ENCODE measurements at regions not wholly inside any gene's neighbourhood (a gene's known extent, or its start where the extent isn't known, plus 50 kb on each side); places are given as distances from the start of the nearest gene placed in this dataset.

DNA sequence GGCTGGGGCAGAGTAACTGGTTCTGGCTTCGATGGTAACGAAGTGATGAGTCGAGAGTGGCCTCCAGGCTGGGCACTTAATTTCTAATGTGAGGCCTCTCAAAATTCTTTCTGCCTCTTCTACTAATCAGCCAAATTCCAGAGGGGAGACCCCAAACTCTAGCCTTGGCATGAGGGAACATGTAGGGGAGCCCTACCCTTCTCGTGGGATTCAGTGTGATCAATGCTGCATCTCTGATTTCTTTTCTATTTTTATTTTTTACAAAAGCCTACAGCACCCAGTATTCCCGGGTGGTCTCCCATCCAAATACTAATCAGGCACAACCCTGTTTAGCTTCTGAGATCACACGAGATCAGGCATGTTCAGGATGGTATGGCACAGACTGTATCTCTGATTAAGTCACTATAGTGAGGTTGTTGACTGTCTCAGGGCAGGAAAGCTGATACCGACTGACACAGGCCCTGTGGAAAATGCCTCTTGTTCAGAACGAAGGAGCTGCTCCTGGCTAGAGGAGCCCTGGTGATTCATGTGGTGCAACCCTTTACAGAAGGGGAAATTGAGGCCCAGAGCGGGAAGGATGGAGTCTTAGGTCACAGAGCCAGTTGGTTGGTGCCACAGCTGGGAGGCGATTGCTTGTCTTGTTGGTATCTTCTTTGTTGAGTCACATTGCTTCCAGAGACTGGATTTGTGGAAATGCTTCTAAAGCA, 126.3 kb upstream of the HS6ST1 start:
- no peak overlapping the region for H3K4me3 Mint-ChIP-seq
- Histone ChIP-seq H3K4me3 (ENCODE audit: low read length) (no peak overlapping the region), H3K4me1 (ENCODE audit: insufficient read depth, low read length) (no peaks in the 10 kb centered on the region), H3K9me3 (ENCODE audit: low read length) (no peaks in the 10 kb centered on the region), H3K27ac (ENCODE audit: low read depth, low read length) (no peak overlapping the region), H3K36me3 (ENCODE audit: insufficient read depth, low read length) (no peaks in the 10 kb centered on the region), H3K27me3 (ENCODE audit: insufficient read depth, low read length, poor library complexity, severe bottlenecking) (no peaks in the 10 kb centered on the region)
- ChIA-PET CTCF (no interaction called here), POLR2A (no interaction called here)
- no peak overlapping the region for H3K27ac Mint-ChIP-seq
- H3K27me3 Mint-ChIP-seq: peaks cover 11 to 15% of the 10 kb centered on the region in 2 donors
- H3K4me1 Mint-ChIP-seq: no peaks in the 10 kb centered on the region
- no peaks in the 10 kb centered on the region for H3K36me3 Mint-ChIP-seq
- DNase-seq: no peak
- no peaks in the 10 kb centered on the region for H3K9me3 Mint-ChIP-seq

DNA sequence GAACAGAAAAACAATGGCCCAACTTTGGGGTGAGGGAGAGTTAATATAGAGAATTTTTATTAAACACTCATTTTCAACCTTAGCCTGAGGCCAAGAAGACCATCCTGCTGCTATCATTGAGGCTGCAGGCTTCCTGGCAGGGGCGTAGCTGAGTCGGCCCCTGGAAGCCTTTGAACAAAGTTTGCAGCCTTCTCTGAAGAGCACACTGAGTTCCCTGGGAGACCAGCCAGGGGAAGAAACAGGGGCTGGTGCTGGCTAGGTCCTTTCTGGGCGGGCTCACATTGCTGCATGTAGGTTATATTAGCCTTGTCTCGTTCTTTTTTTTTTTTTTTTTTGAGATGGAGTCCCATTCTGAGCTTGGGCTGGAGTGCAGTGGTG, 126.8 kb upstream of the HS6ST1 start:
- no peak overlapping the region for H3K27ac ChIP-seq (ENCODE audit: low read depth, low read length)
- no peak overlapping the region for H3K4me3 ChIP-seq (ENCODE audit: low read length)
- H3K27ac Mint-ChIP-seq: no peak overlapping the region
- H3K4me3 Mint-ChIP-seq: no peak overlapping the region
- ChIA-PET POLR2A (no interaction called here), CTCF (no interaction called here)
- H3K4me1 ChIP-seq (ENCODE audit: insufficient read depth, low read length): no peaks in the 10 kb centered on the region
- H3K9me3 Mint-ChIP-seq: no peaks in the 10 kb centered on the region
- H3K27me3 Mint-ChIP-seq: peaks cover 9 to 10% of the 10 kb centered on the region in 2 donors
- no peaks in the 10 kb centered on the region for H3K36me3 ChIP-seq (ENCODE audit: insufficient read depth, low read length)
- no peaks in the 10 kb centered on the region for H3K36me3 Mint-ChIP-seq
- no peak for DNase-seq
- H3K4me1 Mint-ChIP-seq: no peaks in the 10 kb centered on the region
- H3K27me3 ChIP-seq (ENCODE audit: insufficient read depth, low read length, poor library complexity, severe bottlenecking): no peaks in the 10 kb centered on the region
- no peaks in the 10 kb centered on the region for H3K9me3 ChIP-seq (ENCODE audit: low read length)

DNA sequence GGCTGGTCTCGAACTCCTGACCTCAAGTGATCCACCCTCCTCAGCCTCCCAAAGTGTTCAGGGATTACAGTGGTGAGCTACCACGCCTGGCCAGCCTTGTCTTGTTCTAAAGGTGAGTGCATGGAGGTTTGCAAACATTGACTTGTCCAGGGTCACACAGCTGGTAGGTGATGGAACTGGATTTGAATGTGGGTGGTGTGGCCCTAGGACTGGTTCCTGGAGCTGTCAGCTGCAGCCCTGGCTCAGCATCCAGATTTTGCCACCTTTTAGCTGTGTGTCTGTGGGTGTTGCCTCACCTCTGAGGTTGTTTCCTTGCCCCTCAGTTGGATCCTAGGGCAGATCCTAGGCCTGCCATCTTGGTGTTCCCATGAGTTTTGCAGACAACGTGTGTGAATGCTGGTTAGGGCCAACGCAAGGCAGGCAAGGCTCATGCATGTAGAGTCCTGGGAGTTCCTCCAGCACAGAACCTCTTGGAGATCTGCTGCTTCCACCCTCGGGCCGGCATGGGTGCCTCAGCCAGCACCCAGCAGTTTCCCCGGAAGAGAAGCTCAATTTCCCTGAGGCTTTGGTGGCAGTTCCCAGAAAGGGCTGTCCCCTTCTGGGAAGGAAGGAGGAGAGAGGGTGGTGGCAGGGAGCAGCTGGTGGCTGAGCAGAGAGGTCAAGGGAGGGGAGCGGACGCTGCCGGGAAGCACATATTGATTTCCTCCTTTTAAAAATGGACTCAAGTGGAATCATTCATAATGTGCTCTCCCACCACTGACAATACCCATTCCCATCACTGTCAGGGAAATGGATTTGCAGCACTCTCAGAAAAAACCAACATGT, 127.6 kb upstream of the HS6ST1 start:
- ChIA-PET CTCF (no interaction called here), POLR2A (no interaction called here)
- Mint-ChIP-seq H3K4me3 (no peak overlapping the region), H3K27ac (no peak overlapping the region), H3K36me3 (no peaks in the 10 kb centered on the region), H3K9me3 (no peaks in the 10 kb centered on the region), H3K4me1 (no peaks in the 10 kb centered on the region), H3K27me3 (peaks cover 9 to 13% of the 10 kb centered on the region in 2 donors)
- peak in 1 of 5 donors; percentile 23 for DNase-seq
- H3K27me3 ChIP-seq (ENCODE audit: insufficient read depth, low read length, poor library complexity, severe bottlenecking): no peaks in the 10 kb centered on the region
- no peak overlapping the region for H3K27ac ChIP-seq (ENCODE audit: low read depth, low read length)
- H3K4me1 ChIP-seq (ENCODE audit: insufficient read depth, low read length): no peaks in the 10 kb centered on the region
- H3K4me3 ChIP-seq (ENCODE audit: low read length): no peak overlapping the region
- H3K9me3 ChIP-seq (ENCODE audit: low read length): no peaks in the 10 kb centered on the region
- no peaks in the 10 kb centered on the region for H3K36me3 ChIP-seq (ENCODE audit: insufficient read depth, low read length)

- Mint-ChIP-seq H3K4me1 (no peaks in the 10 kb centered on the region), H3K36me3 (no peaks in the 10 kb centered on the region), H3K27ac (no peak overlapping the region), H3K27me3 (peaks cover 10 to 13% of the 10 kb centered on the region in 2 donors), H3K9me3 (no peaks in the 10 kb centered on the region), H3K4me3 (no peak overlapping the region)
- no peaks in the 10 kb centered on the region for H3K4me1 ChIP-seq (ENCODE audit: insufficient read depth, low read length)
- ChIA-PET POLR2A (no interaction called here), CTCF (no interaction called here)
- no peak overlapping the region for H3K27ac ChIP-seq (ENCODE audit: low read depth, low read length)
- DNase-seq: peak in 1 of 5 donors; percentile 24
- no peaks in the 10 kb centered on the region for H3K9me3 ChIP-seq (ENCODE audit: low read length)
- H3K4me3 ChIP-seq (ENCODE audit: low read length): no peak overlapping the region
- H3K27me3 ChIP-seq (ENCODE audit: insufficient read depth, low read length, poor library complexity, severe bottlenecking): no peaks in the 10 kb centered on the region
- H3K36me3 ChIP-seq (ENCODE audit: insufficient read depth, low read length): no peaks in the 10 kb centered on the region
These were observed 128.3 kb upstream of the HS6ST1 start for GRCh38 chr2:128446874-128447537.

DNA sequence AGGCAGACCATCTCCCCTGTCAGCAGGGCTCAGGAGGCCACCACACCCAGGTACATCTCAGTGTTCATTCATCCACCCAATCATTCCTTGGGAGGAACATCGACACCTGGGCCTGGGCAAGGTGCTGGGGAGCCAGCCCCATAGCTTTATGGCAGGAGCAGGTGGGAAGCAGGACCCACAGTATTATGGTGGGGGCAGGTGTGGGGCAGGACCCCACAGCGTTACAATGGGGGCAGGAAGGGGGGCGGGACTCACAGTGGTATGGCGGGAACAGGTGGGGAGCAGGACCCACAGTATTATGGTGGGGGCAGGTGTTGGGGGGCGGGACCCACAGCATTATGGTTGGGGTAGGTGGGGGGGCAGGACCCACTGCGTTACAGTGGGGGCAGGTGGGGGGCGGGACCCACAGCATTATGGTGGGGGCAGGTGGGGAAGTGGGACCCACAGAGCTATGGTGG, 128.9 kb upstream of the HS6ST1 start:
- POLR2A ChIA-PET: no interaction called here
- peaks cover 8 to 19% of the 10 kb centered on the region in 2 donors for H3K27me3 Mint-ChIP-seq
- H3K4me3 Mint-ChIP-seq: no peak overlapping the region
- no peak overlapping the region for H3K27ac Mint-ChIP-seq
- no peaks in the 10 kb centered on the region for H3K4me1 Mint-ChIP-seq
- no peaks in the 10 kb centered on the region for H3K36me3 Mint-ChIP-seq
- Histone ChIP-seq H3K9me3 (ENCODE audit: low read length) (no peaks in the 10 kb centered on the region), H3K4me3 (ENCODE audit: low read length) (no peak overlapping the region), H3K4me1 (ENCODE audit: insufficient read depth, low read length) (no peaks in the 10 kb centered on the region), H3K27me3 (ENCODE audit: insufficient read depth, low read length, poor library complexity, severe bottlenecking) (no peaks in the 10 kb centered on the region), H3K27ac (ENCODE audit: low read depth, low read length) (no peak overlapping the region), H3K36me3 (ENCODE audit: insufficient read depth, low read length) (no peaks in the 10 kb centered on the region)
- no peak for DNase-seq
- CTCF ChIA-PET: no interaction called here
- no peaks in the 10 kb centered on the region for H3K9me3 Mint-ChIP-seq

GRCh38 chr2:128448331-128449225, 129.9 kb upstream of the HS6ST1 start:
- CTCF ChIA-PET: no interaction called here
- Mint-ChIP-seq H3K4me3 (no peak overlapping the region), H3K4me1 (no peaks in the 10 kb centered on the region), H3K36me3 (no peaks in the 10 kb centered on the region), H3K27me3 (peaks cover 8 to 24% of the 10 kb centered on the region in 2 donors), H3K9me3 (no peaks in the 10 kb centered on the region), H3K27ac (no peak overlapping the region)
- Histone ChIP-seq H3K4me1 (ENCODE audit: insufficient read depth, low read length) (no peaks in the 10 kb centered on the region), H3K9me3 (ENCODE audit: low read length) (no peaks in the 10 kb centered on the region), H3K36me3 (ENCODE audit: insufficient read depth, low read length) (no peaks in the 10 kb centered on the region), H3K27ac (ENCODE audit: low read depth, low read length) (no peak overlapping the region), H3K4me3 (ENCODE audit: low read length) (no peak overlapping the region), H3K27me3 (ENCODE audit: insufficient read depth, low read length, poor library complexity, severe bottlenecking) (no peaks in the 10 kb centered on the region)
- POLR2A ChIA-PET: no interaction called here
- DNase-seq: peak in 1 of 5 donors; percentile 24

- DNase-seq: peak in 1 of 5 donors; percentile 35
- Mint-ChIP-seq H3K27ac (no peak overlapping the region), H3K9me3 (no peaks in the 10 kb centered on the region), H3K4me1 (no peaks in the 10 kb centered on the region), H3K36me3 (no peaks in the 10 kb centered on the region), H3K27me3 (peaks cover 10 to 22% of the 10 kb centered on the region in 2 donors), H3K4me3 (no peak overlapping the region)
- ChIA-PET POLR2A (no interaction called here), CTCF (no interaction called here)
- Histone ChIP-seq H3K9me3 (ENCODE audit: low read length) (no peaks in the 10 kb centered on the region), H3K27me3 (ENCODE audit: insufficient read depth, low read length, poor library complexity, severe bottlenecking) (no peaks in the 10 kb centered on the region), H3K36me3 (ENCODE audit: insufficient read depth, low read length) (no peaks in the 10 kb centered on the region), H3K4me3 (ENCODE audit: low read length) (no peak overlapping the region), H3K4me1 (ENCODE audit: insufficient read depth, low read length) (no peaks in the 10 kb centered on the region), H3K27ac (ENCODE audit: low read depth, low read length) (no peak overlapping the region)
These were observed 130.8 kb upstream of the HS6ST1 start for GRCh38 chr2:128449226-128450061.
